Renal cortical epithelial cell (primary cell): ENCODE measurements at regions not wholly inside any gene's neighbourhood (a gene's known extent, or its start where the extent isn't known, plus 50 kb on each side); places are given as distances from the start of the nearest gene placed in this dataset.
A peak's percentile ranks its signal among the peaks of the same experiment; 100 is the strongest.
"Not testable (repeated sequence)": the region's sequence is repeated elsewhere in the genome, so short reads cannot be mapped to it uniquely, and the experiment has no call there.

Experiments used
- DNase-seq: peaks from one replicate; pipeline ENCODE4 v3.0.0-alpha.2; 2011; ENCODE audit warnings: low read depth

DNA sequence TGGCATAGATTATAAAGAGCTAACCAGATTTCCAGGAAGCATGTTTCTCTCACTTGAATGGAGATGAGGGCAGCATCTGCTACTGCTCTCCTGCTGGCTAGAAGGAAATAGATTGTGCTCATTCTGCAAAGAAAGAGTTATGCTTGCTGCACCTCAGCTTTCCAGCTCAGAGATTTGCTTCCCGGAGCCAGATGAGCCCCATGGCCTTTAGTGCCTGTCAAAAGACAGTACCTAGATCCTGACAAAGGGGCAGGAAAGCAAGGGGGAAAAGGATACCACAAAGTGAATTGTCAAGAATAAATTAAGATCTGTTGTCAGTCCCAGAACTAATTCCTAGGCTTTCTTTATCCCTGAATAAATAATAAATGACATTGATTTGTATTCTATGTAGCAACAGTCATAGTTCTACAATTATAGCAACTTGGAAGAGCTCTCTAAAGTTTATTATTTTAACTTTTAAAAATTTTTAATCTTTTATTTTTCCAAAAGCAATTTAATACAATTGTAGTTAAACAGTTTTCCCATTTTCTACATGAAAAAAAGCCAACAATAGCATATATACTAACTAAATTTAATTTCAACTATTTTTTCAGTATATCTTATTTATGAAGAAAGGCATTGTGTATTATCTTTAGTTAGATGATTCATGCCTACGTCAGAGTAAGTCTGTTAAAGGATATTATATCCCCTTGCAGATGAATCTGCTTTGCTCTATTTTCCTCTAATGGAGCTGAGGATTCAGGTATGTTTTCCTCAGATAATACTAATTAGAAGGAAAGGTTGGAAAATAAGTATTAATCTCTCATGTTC is 306.1 kb upstream of the DDI1 start:
- DNase-seq: peak; percentile 48

DNA sequence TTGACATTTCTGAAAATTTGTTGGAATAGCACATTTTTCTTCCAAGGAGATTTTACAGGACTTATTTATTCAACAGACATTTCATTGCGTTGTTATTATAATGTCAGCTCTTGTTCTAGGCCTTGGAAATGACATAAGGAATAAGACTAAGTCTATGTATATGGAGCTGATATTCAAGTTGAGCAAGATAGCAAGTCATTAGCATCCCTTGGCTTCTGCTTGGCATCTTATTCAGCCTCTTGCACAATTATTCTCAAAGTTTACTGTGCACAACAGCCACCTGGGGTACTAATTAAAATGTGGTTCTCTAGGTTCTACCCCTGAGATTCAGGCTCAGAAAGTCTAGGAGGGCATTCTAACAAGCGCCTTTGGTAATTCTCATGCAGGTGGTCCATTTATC is 304.8 kb upstream of the DDI1 start:
- no peak for DNase-seq

DNA sequence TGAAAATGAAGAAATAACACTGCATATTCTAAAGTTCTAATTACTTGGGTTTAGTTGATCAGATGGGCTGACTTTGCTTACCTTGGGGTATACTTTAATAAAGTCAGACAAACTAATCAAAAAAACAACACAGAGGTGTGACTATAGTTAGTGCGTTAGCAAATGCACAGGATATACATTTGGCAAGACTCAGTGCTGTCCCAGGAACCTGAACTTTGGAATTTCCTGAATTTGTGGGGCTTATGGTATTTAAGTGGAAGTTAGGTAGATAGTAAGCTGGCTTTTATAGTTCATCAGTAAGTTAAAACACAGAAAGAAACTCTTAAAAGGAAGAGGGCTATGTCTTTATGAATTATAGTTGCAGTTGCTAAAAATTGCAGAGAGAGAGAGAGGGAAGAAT is 302.6 kb upstream of the DDI1 start:
- DNase-seq: no peak

DNA sequence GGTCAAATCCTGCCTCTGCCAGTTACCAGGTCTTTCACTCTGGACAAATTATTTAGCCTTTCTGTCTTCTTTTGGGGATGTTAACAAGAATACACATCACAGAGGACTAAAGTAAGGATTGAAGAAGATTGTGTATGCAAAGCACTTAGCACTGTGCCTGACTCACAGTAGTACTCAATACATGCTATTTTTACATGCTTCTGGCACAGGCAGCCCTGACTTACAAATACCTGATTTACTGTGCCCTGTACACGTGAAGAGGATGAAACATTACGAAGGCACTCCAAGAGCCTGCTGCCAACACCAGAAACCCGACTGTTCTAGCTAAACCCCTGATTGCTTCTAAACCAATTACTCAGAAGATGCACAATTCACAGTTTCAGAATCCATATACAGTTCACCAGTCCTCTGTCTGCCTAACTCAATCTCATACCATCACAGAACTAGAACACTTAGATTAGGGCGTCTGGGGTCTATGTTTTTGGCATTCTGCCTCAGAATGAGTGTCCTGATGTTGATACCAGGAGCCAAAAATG is 300.9 kb upstream of the DDI1 start:
- DNase-seq: no peak

DNA sequence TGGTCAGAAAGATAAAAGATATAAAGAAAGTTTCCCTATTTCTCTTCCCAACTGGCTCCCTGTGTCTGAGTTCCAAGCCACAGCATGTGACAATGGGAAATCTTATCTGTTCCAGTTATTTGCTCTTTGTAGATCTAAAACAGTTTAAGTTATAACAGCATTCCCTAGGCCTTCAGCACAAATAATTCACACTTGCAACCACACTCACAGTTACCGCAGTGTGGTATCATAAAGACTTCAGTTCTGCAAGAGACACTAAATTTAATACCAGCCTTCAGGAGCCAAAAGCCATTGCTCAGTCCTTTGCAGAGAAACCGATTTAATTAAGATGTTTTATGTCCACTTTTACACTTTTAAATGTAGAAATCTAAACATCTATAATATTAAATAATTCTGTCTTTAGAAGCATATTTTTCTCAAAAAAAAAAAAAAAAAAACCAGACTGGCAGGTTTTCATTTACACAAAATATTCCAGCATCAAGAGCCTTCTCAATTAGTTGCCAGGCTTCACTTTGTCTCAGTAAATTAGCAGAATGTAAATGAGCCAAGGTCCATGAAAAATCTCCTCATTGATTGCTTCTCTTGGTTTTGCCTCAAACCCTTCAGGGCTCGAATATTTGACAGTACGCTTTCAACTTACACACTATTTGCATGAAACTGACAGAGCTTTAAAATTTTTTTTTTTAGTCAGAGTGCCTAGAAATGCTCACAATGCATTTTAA is 300.0 kb upstream of the DDI1 start:
- DNase-seq: no peak

DNA sequence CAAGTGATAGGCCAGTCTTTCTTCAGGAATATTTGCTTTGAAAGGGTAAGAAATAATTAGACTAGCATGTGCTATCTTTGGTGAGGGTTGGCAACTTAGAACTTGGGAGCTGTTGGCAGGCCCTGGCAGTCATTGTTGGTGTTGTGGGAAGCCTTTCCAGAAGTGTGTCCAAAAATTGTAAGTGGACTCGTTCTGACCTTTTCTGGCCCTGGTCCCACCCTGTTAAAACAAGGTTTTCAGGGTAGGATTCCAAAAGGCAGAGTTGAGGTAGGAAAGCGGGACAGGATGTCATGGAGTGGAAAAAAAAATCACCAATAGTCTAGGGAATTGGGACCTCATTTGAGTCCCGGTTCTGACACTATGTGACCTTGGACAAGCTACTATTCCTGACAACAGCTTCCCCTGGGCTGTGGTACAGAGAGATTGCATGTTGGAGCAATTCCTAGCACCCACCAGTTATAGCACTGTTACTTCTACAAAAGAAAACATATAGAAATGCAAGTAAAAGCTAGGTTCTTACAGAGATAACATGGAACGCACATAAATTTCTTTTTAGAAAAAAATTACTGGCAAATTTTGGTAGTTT is 299.3 kb upstream of the DDI1 start:
- no peak for DNase-seq

DNA sequence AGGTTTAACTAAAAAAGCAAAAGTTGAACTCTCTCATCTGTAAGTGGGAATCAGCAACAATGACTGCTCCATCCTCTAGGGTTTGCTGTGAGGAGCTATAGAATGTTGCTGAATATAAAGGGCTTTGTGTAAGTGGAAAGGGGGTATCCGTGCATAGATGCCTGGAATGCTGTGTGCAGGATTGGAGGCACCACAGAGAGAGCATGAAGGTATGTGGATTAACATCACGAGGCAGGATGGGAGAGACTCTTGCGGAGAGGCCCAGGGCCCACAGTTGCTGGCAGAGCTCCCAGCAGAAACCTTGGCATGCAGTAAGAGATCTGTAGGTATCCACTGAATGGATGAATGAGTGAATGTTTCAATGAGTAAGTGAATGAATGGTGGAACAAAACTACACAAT is 298.7 kb upstream of the DDI1 start:
- no peak for DNase-seq

DNA sequence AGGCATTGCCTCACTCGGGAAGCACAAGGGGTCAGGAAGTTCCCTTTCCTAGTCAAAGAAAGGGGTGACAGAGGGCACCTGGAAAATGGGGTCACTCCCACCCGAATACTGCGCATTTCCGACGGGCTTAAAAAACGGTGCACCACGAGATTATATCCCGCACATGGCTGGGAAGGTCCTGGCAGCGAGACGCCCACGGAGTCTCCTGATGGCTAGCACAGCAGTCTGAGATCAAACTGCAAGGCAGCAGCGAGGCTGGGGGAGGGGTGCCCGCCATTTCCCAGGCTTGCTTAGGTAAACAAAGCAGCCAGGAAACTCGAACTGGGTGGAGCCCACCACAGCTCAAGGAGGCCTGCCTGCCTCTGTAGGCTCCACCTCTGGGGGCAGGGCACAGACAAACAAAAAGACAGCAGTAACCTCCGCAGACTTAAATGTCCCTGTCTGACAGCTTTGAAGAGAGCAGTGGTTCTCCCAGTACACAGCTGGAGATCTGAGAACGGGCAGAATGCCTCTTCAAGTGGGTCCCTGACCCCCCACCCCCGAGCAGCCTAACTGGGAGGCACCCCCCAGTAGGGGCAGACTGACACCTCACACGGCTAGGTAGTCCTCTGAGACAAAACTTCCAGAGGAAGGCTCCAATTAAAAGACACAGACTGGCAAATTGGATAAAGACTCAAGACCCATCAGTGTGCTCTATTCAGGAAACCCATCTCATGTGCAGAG is 297.2 kb upstream of the DDI1 start:
- DNase-seq: not testable (repeated sequence)

DNA sequence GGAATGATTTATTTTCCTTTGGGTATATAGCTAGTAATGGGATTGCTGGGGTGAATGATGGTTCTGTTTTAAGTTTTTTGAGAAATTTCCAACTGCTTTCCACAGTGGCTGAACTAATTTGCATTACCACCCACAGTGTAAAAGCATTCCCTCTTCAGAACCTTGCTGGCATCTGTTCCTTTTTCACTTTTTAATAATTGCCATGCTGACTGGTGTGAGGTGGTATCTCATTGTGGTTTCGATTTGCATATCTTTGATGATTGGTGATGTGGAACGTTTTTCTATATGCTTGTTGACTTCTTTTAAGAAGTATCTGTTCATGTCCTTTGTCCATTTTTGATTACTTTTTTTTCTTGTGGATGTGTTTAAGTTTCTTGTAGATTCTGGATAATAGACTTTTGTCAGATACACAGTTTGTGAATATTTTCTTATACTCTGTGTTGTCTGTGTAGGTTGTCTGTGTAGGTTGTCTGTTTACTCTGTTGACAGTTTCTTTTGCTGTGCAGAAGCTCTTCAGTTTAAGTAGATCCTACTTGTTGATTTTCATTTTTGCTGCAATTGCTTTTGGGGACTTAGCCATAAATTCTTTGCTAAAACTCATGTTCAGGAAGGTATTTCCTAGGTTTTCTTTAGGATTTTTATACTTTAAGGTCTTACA is 291.8 kb upstream of the DDI1 start:
- DNase-seq: no peak

DNA sequence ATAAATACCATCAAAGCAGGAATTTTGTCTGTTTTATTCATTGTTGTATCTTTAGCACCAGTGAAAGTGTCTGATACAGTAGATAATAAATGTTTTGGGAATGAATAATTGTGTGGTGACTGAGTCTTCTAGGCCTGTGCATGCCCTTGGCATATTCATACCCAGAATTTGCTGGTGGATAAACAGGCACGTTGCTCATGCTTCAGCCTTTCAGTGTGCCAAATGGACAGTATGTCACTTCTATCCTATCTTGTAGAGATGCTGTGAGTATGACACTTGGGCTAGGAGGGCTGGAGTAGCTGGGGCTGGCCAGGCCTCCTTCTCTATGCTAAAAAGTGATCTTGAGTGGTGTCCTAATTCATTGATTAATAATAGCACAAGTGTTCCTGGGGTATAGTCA is 287.3 kb upstream of the DDI1 start:
- no peak for DNase-seq

DNA sequence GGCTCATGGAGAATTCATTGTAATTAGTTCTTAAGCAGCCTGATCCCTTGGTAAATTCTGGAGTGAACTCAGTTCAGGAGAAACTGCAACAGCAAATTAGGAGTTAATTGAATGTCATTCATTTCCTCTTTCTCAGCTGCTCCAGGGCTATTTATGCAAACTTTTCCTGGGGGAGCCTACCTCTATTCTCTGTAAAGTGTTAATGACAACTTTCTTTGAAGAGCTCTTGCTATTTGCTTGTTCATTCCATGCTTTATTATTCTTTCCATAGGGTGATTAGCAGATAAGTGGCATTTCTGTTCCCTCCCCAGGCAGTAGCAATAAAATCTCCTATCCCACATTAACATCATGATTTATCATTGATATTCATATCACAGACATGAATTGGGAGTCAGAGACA is 267.6 kb upstream of the DDI1 start:
- DNase-seq: no peak

DNA sequence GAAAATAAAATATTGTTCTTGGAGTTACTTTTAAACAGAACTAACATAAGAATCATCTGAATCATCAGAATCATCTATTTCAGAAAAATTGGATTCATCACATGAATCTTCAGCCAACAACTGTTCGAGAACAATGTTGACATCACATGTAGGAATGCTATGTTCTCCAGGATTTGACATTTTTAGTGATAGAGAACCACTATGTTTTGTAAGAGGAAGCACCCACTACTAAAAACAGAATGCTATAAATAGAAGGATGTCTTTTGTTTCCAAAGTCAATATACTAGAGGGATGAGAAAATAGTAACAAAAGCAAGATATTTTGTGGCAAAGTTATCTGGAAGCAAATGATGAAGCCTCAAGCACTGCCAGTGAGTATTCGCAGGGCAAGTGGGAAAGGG is 263.4 kb upstream of the DDI1 start:
- no peak for DNase-seq

DNA sequence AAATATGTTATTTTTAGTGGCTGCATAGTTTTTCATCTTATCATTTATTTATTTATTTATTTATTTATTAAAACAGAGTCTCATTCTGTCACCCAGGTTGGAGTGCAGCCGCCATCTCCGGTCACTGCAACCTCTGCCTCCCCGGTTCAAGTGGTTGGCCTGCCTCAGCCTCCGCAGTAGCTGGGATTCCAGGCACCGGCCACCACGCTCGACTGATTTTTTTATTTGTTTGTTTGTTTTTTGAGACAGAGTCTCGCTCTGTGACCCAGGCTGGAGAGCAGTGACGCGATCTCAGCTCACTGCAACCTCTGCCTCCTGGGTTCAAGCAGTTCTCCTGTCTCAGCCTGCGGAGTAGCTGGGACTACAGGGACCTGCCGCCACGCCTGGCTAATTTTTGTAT is 262.9 kb upstream of the DDI1 start:
- no peak for DNase-seq

DNA sequence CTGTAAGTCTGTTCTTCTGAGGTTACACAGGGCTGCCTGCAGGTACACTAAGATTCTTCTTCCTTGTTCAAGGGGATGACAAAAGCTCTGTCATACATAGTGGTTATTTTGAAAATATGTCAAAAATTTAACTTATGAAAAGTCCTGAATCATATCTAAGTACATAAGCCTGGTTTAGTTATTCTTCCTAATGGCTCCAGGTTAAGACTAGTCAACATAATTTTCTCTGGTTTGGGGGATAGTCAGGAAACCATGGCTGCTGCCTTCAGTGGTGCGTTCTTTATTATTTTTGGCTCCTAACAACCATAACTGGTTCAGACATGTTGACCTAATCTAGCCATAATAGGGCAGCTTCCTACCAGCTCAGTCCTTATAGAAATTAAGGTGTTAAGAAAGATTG is 257.4 kb upstream of the DDI1 start:
- DNase-seq: no peak

DNA sequence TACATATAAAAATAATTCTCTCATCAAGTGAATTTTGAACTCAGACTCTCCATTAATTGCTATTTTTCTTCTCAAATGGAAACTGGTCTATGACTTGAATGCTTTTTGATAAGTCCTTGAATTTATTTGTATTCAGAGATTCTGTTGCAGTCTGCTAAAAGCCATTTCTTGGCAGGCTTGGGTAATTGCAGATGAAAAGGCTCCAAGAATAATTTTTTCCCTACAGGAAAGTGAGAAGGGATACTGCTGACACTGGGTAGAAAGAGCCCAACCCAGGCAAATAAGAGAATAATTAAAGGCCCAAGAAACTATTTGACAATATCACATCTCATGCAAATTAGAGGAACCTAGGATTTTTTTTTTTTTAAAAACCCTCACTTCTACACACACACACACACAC is 246.5 kb upstream of the DDI1 start:
- no peak for DNase-seq

DNA sequence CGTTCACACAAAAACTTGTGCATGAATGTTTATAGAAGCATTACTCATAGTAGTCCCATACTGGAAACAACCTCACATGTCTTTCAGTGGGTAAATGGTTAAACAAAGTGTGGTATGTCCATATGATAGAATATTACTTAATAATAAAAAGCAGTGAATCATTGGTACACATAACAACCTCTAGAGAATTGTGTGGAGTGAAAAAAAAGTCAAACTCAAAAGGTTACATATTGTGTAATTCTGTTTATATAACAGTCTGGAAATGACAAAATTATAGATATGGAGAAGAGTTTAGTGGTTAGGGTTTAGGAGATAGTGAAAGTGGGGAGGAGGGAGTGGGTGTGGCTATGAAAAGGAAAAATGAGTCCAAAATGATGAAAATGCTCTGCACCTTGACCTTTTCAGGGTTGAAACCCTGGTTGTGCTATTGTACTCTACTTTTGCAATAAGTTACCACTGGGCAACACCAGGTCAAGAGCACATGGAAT is 243.4 kb upstream of the DDI1 start:
- no peak for DNase-seq

DNA sequence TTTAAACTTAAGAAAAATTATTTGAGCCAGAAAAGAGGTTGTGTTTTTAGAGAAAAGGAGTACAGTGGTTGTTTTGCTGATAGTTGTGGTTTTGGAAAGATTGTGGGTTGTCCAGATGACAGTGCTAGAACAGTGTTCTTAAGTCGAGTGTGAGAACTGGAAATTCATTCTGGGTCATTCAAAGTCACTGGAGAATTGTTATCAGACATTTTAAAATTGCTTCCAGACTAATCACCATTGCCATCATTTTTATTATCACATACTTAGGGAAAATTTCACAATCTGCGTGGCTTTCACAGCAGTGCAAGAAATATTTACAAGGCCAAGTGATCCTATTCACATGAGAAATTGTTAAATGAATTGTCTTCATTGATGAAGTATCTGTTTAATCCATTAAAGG is 242.2 kb upstream of the DDI1 start:
- no peak for DNase-seq

DNA sequence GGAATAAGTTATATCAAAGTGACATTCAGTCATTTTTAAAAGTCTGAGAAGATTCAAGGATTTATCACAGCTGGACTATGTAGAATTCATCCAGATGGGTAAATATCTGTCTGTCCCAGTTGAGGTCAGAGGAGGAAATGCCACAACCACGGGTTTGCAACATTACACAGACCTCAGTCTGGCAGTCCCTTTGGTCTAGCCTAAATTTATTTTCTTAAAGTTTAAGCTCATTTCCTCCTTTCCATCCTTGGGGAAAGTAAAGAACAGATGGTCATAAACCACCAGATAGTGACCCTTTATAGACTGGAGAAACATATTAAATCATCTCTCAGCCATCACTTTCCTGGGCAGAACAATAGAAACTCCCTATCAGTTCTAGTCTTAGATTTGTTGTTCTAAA is 238.4 kb upstream of the DDI1 start:
- no peak for DNase-seq

DNA sequence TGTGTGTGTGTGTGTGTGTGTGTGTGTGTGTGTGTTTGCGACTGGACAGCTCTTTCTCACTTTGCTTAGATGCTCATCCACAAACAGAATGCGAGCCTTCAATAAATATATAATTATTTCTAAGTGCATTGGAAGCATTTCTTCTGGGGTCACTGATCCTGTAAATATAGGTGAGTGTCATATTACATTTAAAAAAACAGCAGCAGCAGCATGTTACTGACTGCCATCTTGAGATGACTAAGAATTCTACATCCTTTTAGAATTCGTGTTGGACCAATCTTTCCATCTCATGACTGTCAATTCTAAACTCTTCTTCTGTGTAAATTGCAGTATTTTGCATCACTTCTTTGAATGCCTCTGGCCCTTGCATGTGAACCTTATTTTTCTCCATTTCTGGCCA is 238.0 kb upstream of the DDI1 start:
- DNase-seq: no peak

DNA sequence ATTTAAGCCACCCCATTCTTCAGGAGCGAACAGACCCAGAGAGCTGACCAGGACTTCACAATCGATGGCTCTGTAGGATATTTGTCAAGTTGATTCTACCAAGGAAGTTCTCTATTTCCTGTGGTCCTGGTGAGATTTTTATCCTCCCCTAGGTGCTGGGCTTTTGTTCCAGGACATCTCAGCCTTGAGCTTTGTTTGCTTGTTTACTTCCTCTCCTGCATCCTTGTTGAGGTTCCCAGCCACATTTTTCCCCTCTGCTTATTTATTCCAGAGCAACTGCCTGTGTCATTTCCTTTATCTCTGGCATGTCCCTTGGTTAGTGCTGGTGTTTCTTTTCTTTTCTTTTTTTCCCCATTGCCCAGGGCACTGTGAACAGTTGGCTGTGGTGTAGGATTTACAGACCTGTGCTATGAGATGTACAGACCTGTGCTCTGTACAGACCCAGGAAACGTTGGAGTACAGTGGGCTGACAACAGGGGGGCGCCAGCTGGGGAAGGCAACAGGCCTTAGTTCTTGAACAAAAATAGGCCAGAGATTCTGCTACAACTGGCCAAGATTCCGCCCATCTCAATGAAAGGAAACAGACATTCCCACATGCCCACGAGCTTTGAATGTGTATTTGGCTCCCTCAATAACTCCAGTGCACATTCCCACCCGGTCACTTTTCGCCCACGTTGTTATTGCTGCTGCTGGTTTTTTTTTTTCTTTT is 235.9 kb upstream of the DDI1 start:
- no peak for DNase-seq

DNA sequence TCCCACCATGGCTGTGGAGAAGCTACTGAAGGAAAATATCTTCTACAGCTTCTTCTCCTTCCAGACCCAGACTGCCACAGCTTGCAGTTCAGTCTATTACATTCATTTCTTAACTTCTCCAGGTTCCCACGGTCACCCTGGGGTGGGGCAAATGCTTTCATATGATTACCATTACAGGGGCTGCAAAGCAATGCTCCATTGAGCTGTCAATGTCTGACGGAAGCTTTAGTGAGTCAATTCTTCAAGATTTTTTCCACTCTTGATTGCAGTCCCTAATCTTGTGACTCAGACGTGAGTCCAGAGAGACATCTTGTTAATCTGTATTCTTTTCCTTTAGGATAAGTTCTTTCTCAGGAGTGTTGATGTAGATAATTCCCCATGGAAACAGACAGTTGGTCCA is 233.4 kb upstream of the DDI1 start:
- DNase-seq: peak; percentile 95
